OCI-LY7 (cell line): ENCODE measurements at regions not wholly inside any gene's neighbourhood (a gene's known extent, or its start where the extent isn't known, plus 50 kb on each side); places are given as distances from the start of the nearest gene placed in this dataset.

ENCODE experiments used
- CTCF ChIP-seq: fragments of 200-600 bp; sonication (generic); conservative IDR thresholded peaks from 2 replicates; pipeline ENCODE4 v1.5.1; 2014; ENCODE audit warnings: mild to moderate bottlenecking, antibody characterized with exemption, low read length, moderate library complexity, mixed read lengths
- EZH2phosphoT487 ChIP-seq: fragments of 200-600 bp; sonication (generic); IDR thresholded peaks from 2 replicates; pipeline ENCODE4 v1.6.1; 2018; ENCODE audit warnings: low read depth, borderline replicate concordance, mild to moderate bottlenecking, mixed run types, antibody characterized with exemption, low read length, moderate library complexity, mixed read lengths

- TF ChIP-seq CTCF: no peak
- TF ChIP-seq EZH2phosphoT487: no peak
These were observed 55.8 kb upstream of the NANOS1 start for GRCh38 chr10:118973744-118974143.
